ENCODE measurements at regions not wholly inside any gene's neighbourhood (a gene's known extent, or its start where the extent isn't known, plus 50 kb on each side); places are given as distances from the start of the nearest gene placed in this dataset.

DNA sequence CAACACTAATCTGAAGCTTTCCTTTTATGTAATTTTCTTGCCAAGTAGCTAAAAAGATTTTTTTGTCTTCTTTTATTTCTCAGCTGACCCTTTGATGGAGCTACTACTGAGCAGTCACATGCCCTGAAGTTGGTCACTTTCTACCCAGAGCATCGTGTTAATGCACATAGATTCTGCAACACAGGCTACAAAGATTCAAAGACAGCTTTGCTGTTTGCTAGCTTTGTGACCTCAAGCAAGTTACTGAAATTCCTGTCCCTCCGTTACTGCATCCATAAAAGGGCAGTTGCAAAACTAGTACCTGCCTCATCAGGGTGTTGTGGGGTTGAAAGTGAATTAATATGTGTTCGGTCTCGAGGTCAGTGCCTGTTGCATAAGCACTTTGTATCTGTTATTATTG, 179.9 kb downstream of the GAS1 start:
- Histone ChIP-seq H3K4me1 (ENCODE audit: control insufficient read depth, low read length) (no peaks in the 10 kb centered on the region), H3F3A (ENCODE audit: control insufficient read depth, insufficient read depth) (no peaks in the 10 kb centered on the region), H3K79me2 (ENCODE audit: control insufficient read depth, low read length) (no peaks in the 10 kb centered on the region), H3K4me3 (ENCODE audit: low read length) (no peak overlapping the region), H3K36me3 (ENCODE audit: control insufficient read depth, low read length) (no peaks in the 10 kb centered on the region), H4K20me1 (ENCODE audit: control insufficient read depth, insufficient read depth, low read depth, low read length) (no peaks in the 10 kb centered on the region), H3K9me3 (ENCODE audit: control insufficient read depth, insufficient read depth, low read length) (peaks cover 3% of the 10 kb centered on the region; the same call in 1 of the 2 replicates), H3K4me2 (ENCODE audit: low read length) (no peak overlapping the region), H3K9me2 (replicated peaks; ENCODE audit: control insufficient read depth, low read length) (no peaks in the 10 kb centered on the region), H3K27ac (ENCODE audit: low read depth, low read length) (no peak overlapping the region), H3K27me3 (ENCODE audit: control insufficient read depth, low read length) (no peaks in the 10 kb centered on the region)
- TF ChIP-seq CTCF (IDR thresholded peaks at IDR 0.05; ENCODE audit: low read depth, low read length, poor library complexity, severe bottlenecking) = no peak

DNA sequence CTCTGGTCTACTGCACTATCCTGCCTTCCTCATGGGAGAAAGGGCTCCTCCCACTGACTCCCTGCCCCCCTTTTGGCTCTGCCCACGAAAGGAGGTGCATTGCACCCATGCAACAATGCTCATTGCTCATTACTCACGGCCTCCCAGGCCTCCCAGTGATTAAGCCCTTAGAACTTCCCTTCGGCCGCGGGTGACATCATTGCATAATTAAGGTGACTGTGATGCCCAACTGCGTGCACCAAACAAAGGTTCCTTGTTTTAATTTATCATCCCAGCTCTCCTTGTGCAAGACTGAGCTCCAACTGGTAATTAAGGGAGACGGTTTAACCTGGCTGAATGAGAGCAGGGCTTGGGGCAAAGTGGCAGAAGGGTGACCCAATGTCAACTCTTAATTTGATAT, 180.4 kb downstream of the GAS1 start:
- H3K4me2 ChIP-seq (ENCODE audit: low read length) = no peak overlapping the region
- peaks cover 3% of the 10 kb centered on the region; the same call in 1 of the 2 replicates for H3K9me3 ChIP-seq (ENCODE audit: control insufficient read depth, insufficient read depth, low read length)
- H4K20me1 ChIP-seq (ENCODE audit: control insufficient read depth, insufficient read depth, low read depth, low read length) = no peaks in the 10 kb centered on the region
- H3K4me1 ChIP-seq (ENCODE audit: control insufficient read depth, low read length) = no peaks in the 10 kb centered on the region
- H3F3A ChIP-seq (ENCODE audit: control insufficient read depth, insufficient read depth) = no peaks in the 10 kb centered on the region
- H3K9me2 ChIP-seq (replicated peaks; ENCODE audit: control insufficient read depth, low read length) = no peaks in the 10 kb centered on the region
- no peaks in the 10 kb centered on the region for H3K79me2 ChIP-seq (ENCODE audit: control insufficient read depth, low read length)
- no peak overlapping the region for H3K4me3 ChIP-seq (ENCODE audit: low read length)
- H3K27ac ChIP-seq (ENCODE audit: low read depth, low read length) = no peak overlapping the region
- TF ChIP-seq CTCF (IDR thresholded peaks at IDR 0.05; ENCODE audit: low read depth, low read length, poor library complexity, severe bottlenecking) (no peak), EZH2phosphoT487 (IDR thresholded peaks at IDR 0.05; ENCODE audit: borderline replicate concordance, low read length) (no peak)
- no peaks in the 10 kb centered on the region for H3K36me3 ChIP-seq (ENCODE audit: control insufficient read depth, low read length)
- H3K27me3 ChIP-seq (ENCODE audit: control insufficient read depth, low read length) = no peaks in the 10 kb centered on the region

- TF ChIP-seq CTCF (IDR thresholded peaks at IDR 0.05; ENCODE audit: low read depth, low read length, poor library complexity, severe bottlenecking) (no peak), EZH2phosphoT487 (IDR thresholded peaks at IDR 0.05; ENCODE audit: borderline replicate concordance, low read length) (no peak)
- H3F3A ChIP-seq (ENCODE audit: control insufficient read depth, insufficient read depth) = no peaks in the 10 kb centered on the region
- H3K79me2 ChIP-seq (ENCODE audit: control insufficient read depth, low read length) = no peaks in the 10 kb centered on the region
- H3K9me2 ChIP-seq (replicated peaks; ENCODE audit: control insufficient read depth, low read length) = no peaks in the 10 kb centered on the region
- no peak overlapping the region for H3K4me3 ChIP-seq (ENCODE audit: low read length)
- no peak overlapping the region for H3K27ac ChIP-seq (ENCODE audit: low read depth, low read length)
- no peaks in the 10 kb centered on the region for H4K20me1 ChIP-seq (ENCODE audit: control insufficient read depth, insufficient read depth, low read depth, low read length)
- no peak overlapping the region for H3K4me2 ChIP-seq (ENCODE audit: low read length)
- H3K27me3 ChIP-seq (ENCODE audit: control insufficient read depth, low read length) = no peaks in the 10 kb centered on the region
- peaks cover 3% of the 10 kb centered on the region; the same call in 1 of the 2 replicates for H3K9me3 ChIP-seq (ENCODE audit: control insufficient read depth, insufficient read depth, low read length)
- H3K4me1 ChIP-seq (ENCODE audit: control insufficient read depth, low read length) = no peaks in the 10 kb centered on the region
- no peaks in the 10 kb centered on the region for H3K36me3 ChIP-seq (ENCODE audit: control insufficient read depth, low read length)
Observed at GRCh38 chr9:86766511-86766910, 180.8 kb downstream of the GAS1 start.

Data from DOHH2 (cell line).